DOHH2 (cell line): ENCODE measurements at regions not wholly inside any gene's neighbourhood (a gene's known extent, or its start where the extent isn't known, plus 50 kb on each side); places are given as distances from the start of the nearest gene placed in this dataset.
A peak's percentile ranks its signal among the peaks of the same experiment; 100 is the strongest.

Source experiments
- EZH2phosphoT487 ChIP-seq: fragments of 200-600 bp; sonication (generic); IDR thresholded peaks from 2 replicates; pipeline ENCODE4 v1.6.1; 2017; ENCODE audit warnings: borderline replicate concordance, mild to moderate bottlenecking, antibody characterized with exemption, low read length, moderate library complexity, mixed read lengths
- TF ChIP-seq, protein P1 (sequence below): fragments of 200-600 bp; sonication (generic); IDR thresholded peaks from one replicate; pipeline ENCODE4 v1.5.1; 2014; ENCODE audit warnings: antibody characterized with exemption, mild to moderate bottlenecking, low read depth, low read length; ENCODE audit not compliant: poor library complexity, severe bottlenecking

GRCh38 chr1:104878203-104878909, 1128.7 kb downstream of the AMY1C start:
- TF ChIP-seq, protein P1, sequence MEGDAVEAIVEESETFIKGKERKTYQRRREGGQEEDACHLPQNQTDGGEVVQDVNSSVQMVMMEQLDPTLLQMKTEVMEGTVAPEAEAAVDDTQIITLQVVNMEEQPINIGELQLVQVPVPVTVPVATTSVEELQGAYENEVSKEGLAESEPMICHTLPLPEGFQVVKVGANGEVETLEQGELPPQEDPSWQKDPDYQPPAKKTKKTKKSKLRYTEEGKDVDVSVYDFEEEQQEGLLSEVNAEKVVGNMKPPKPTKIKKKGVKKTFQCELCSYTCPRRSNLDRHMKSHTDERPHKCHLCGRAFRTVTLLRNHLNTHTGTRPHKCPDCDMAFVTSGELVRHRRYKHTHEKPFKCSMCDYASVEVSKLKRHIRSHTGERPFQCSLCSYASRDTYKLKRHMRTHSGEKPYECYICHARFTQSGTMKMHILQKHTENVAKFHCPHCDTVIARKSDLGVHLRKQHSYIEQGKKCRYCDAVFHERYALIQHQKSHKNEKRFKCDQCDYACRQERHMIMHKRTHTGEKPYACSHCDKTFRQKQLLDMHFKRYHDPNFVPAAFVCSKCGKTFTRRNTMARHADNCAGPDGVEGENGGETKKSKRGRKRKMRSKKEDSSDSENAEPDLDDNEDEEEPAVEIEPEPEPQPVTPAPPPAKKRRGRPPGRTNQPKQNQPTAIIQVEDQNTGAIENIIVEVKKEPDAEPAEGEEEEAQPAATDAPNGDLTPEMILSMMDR = peak; percentile 45
- no peak for TF ChIP-seq EZH2phosphoT487
